SU-DHL-6 (cell line): ENCODE measurements at regions not wholly inside any gene's neighbourhood (a gene's known extent, or its start where the extent isn't known, plus 50 kb on each side); places are given as distances from the start of the nearest gene placed in this dataset.
"Not testable (repeated sequence)": the region's sequence is repeated elsewhere in the genome, so short reads cannot be mapped to it uniquely, and the experiment has no call there.

Source experiments
- H2AFZ ChIP-seq: fragments of 200-600 bp; sonication (generic); 2 replicates; pipeline ENCODE4 v1.6.1; 2014; ENCODE audit warnings: low read depth, mild to moderate bottlenecking, moderate library complexity, mixed read lengths, antibody characterized with exemption, low read length; ENCODE audit not compliant: severe bottlenecking
- H3F3A ChIP-seq: fragments of 200-600 bp; shearing (Covaris generic); 2 replicates; pipeline ENCODE4 v1.6.0; 2016; ENCODE audit warnings: antibody characterized with exemption, mild to moderate bottlenecking; ENCODE audit not compliant: insufficient read depth
- H3K27ac ChIP-seq: fragments of 200-600 bp; sonication (generic); 2 replicates; pipeline ENCODE4 v1.5.1; 2016; ENCODE audit warnings: low read depth, mild to moderate bottlenecking, low read length, moderate library complexity, mixed read lengths
- H3K27me3 ChIP-seq: fragments of 200-600 bp; sonication (generic), shearing (Covaris generic); 2 replicates; pipeline ENCODE4 v1.6.0; 2014; ENCODE audit warnings: mild to moderate bottlenecking, low read length
- H3K36me3 ChIP-seq: fragments of 200-600 bp; sonication (generic); 2 replicates; pipeline ENCODE4 v1.6.1; 2014; ENCODE audit warnings: mild to moderate bottlenecking, low read length, mixed read lengths
- H3K4me2 ChIP-seq: fragments of 300-600, 200-600 bp; shearing (Covaris generic), sonication (generic); 2 replicates; pipeline ENCODE4 v1.6.0; 2014; ENCODE audit warnings: low read length, low read depth, mild to moderate bottlenecking; ENCODE audit not compliant: poor library complexity, severe bottlenecking
- H3K4me3 ChIP-seq: fragments of 200-600 bp; sonication (generic); 2 replicates; pipeline ENCODE4 v1.5.1; 2014; ENCODE audit warnings: antibody characterized with exemption, low read length, mild to moderate bottlenecking, mixed read lengths; ENCODE audit not compliant: insufficient read depth, poor library complexity, severe bottlenecking
- H3K79me2 ChIP-seq: fragments of 200-600 bp; sonication (generic); 2 replicates; pipeline ENCODE4 v1.6.1; 2014; ENCODE audit warnings: mild to moderate bottlenecking, low read length, moderate library complexity; ENCODE audit not compliant: insufficient read depth
- H3K9ac ChIP-seq: fragments of 200-600 bp; sonication (generic); 2 replicates; pipeline ENCODE4 v1.7.0; 2014; ENCODE audit warnings: mild to moderate bottlenecking, low read length
- H3K9me2 ChIP-seq: fragments of 200-600 bp; sonication (generic); replicated peaks from 2 replicates; pipeline ENCODE4 v1.6.1; 2014; ENCODE audit warnings: low read length; ENCODE audit not compliant: insufficient read depth
- H3K9me3 ChIP-seq: fragments of 200-600 bp; sonication (generic); 2 replicates; pipeline ENCODE4 v1.6.1; 2014; ENCODE audit warnings: low read length, mixed read lengths; ENCODE audit not compliant: insufficient read depth
- H4K20me1 ChIP-seq: fragments of 200-600 bp; sonication (generic); 2 replicates; pipeline ENCODE4 v1.6.1; 2014; ENCODE audit warnings: low read depth, mild to moderate bottlenecking, antibody characterized with exemption, low read length, moderate library complexity, mixed read lengths
- EZH2phosphoT487 ChIP-seq: fragments of 200-600 bp; sonication (generic), shearing (Covaris generic); conservative IDR thresholded peaks from 2 replicates; pipeline ENCODE4 v1.6.1; 2018; ENCODE audit warnings: mild to moderate bottlenecking, antibody characterized with exemption, low read length, moderate library complexity, mixed read lengths
- TF ChIP-seq, protein P1 (sequence below): fragments of 200-600 bp; sonication (generic); IDR thresholded peaks from one replicate; pipeline ENCODE4 v1.5.1; 2017; ENCODE audit warnings: antibody characterized with exemption, mild to moderate bottlenecking, low read length, moderate library complexity; ENCODE audit not compliant: insufficient read depth, poor library complexity, severe bottlenecking

DNA sequence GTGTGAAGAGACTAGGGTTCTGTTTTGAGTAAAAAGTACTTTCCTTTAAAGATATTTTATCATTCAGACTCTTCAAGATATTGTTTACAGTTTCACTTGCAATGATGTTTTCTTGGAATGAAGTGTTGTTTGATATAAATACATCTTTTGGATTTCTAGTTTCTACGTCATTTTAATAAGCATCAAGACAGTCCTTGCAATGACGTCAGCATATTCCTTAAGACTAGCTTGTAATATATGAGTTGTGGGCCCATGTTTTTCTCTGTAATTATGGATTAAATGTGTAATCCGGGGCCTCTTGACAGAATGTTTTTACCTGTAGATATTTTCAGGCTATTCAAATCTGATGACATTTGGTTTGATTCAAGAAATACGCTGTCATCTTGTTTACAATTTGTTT lies 66.1 kb downstream of the RBMX2 start:
- H3K79me2 ChIP-seq, result no peaks in the 10 kb centered on the region
- TF ChIP-seq, protein P1, sequence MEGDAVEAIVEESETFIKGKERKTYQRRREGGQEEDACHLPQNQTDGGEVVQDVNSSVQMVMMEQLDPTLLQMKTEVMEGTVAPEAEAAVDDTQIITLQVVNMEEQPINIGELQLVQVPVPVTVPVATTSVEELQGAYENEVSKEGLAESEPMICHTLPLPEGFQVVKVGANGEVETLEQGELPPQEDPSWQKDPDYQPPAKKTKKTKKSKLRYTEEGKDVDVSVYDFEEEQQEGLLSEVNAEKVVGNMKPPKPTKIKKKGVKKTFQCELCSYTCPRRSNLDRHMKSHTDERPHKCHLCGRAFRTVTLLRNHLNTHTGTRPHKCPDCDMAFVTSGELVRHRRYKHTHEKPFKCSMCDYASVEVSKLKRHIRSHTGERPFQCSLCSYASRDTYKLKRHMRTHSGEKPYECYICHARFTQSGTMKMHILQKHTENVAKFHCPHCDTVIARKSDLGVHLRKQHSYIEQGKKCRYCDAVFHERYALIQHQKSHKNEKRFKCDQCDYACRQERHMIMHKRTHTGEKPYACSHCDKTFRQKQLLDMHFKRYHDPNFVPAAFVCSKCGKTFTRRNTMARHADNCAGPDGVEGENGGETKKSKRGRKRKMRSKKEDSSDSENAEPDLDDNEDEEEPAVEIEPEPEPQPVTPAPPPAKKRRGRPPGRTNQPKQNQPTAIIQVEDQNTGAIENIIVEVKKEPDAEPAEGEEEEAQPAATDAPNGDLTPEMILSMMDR, result no peak
- TF ChIP-seq EZH2phosphoT487, result no peak
- no peaks in the 10 kb centered on the region for H3K27me3 ChIP-seq
- H3K4me2 ChIP-seq, result no peak overlapping the region
- H3K9me2 ChIP-seq, result no peaks in the 10 kb centered on the region
- H3K27ac ChIP-seq, result no peak overlapping the region
- no peak overlapping the region for H3K4me3 ChIP-seq
- no peaks in the 10 kb centered on the region for H3F3A ChIP-seq
- H4K20me1 ChIP-seq, result no peaks in the 10 kb centered on the region
- H3K9ac ChIP-seq, result no peak overlapping the region
- no peaks in the 10 kb centered on the region for H3K36me3 ChIP-seq
- H2AFZ ChIP-seq, result no peak overlapping the region
- H3K9me3 ChIP-seq, result no peaks in the 10 kb centered on the region

DNA sequence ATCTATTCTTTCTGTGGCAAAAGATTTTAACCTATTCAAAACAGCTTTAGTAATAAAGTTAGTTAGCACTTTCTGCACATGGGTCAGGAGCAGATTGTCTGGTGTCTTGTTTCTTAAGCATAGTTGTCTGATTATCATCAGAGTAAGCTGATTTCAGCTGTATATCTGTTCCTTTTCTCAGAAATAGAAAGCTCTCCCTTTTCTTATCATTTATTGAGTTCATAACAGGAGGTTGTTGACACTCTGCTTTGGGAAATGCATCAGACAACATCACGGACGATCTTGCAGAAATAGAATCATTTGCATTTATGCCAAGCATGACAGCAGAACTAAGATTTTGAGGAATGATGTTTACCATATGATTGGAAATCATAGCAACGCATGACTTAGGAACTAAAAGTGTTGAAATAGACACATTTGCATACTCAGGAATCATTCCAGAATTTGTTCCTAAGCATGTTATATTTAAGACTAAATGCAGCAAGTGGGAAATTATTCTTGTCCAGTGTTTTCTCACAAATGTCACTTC lies 66.7 kb downstream of the RBMX2 start:
- Histone ChIP-seq H3K36me3 (no peaks in the 10 kb centered on the region), H3K9ac (no peak overlapping the region), H2AFZ (no peak overlapping the region), H3K79me2 (no peaks in the 10 kb centered on the region), H3K27me3 (no peaks in the 10 kb centered on the region), H3K27ac (no peak overlapping the region), H3F3A (no peaks in the 10 kb centered on the region), H3K4me3 (no peak overlapping the region), H3K9me2 (no peaks in the 10 kb centered on the region), H4K20me1 (no peaks in the 10 kb centered on the region), H3K9me3 (no peaks in the 10 kb centered on the region), H3K4me2 (no peak overlapping the region)
- TF ChIP-seq EZH2phosphoT487, result no peak
- TF ChIP-seq, protein P1, result no peak

DNA sequence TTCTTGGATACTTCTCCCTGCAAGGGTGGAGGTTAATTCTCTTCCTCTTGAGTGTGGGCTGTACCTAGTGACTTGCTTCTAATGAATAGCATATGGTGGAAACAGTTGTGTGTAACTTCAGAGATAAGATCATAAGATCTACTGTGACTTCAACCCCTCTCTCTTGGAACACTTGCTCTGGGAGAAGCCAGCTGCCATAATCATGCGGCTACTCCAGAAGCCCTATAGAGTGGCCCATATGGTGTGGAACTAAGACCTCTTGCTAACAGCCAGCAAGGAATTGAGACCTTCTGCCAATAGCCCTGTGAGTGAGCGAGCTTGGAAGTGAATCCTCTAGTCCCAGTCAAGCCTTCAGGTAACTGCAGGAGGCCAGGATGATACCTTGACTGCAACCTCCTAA lies 81.1 kb downstream of the RBMX2 start:
- no peak for TF ChIP-seq EZH2phosphoT487
- TF ChIP-seq, protein P1, result no peak
- Histone ChIP-seq H3K9ac (no peak overlapping the region), H3F3A (no peaks in the 10 kb centered on the region), H3K9me3 (no peaks in the 10 kb centered on the region), H4K20me1 (no peaks in the 10 kb centered on the region), H3K4me3 (no peak overlapping the region), H2AFZ (no peak overlapping the region), H3K27ac (no peak overlapping the region), H3K79me2 (no peaks in the 10 kb centered on the region), H3K27me3 (no peaks in the 10 kb centered on the region), H3K9me2 (no peaks in the 10 kb centered on the region), H3K36me3 (no peaks in the 10 kb centered on the region), H3K4me2 (no peak overlapping the region)

DNA sequence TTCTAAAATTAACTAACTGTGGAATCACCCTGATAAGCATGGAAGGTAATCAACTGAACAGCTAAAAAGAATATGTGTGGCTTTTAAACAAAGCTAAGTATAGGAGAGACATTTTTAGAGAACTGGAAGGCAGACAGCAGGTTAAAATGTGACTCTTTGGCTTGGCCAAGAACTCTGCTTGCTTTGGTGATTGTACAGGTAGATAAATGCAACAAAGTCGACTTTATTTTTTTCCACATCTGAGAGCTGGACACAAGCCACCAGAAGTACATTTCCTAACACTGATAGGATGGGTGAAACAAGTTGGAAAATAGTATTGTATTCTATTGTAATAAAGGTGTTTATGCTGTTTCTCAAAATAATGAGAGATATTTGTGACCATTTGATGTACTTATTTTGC lies 84.1 kb downstream of the RBMX2 start:
- no peak overlapping the region for H3K4me3 ChIP-seq
- no peaks in the 10 kb centered on the region for H3K79me2 ChIP-seq
- no peaks in the 10 kb centered on the region for H3K27me3 ChIP-seq
- no peak overlapping the region for H3K9ac ChIP-seq
- H3K36me3 ChIP-seq, result no peaks in the 10 kb centered on the region
- no peak overlapping the region for H2AFZ ChIP-seq
- H3F3A ChIP-seq, result no peaks in the 10 kb centered on the region
- TF ChIP-seq EZH2phosphoT487, result no peak
- TF ChIP-seq, protein P1, result no peak
- H4K20me1 ChIP-seq, result no peaks in the 10 kb centered on the region
- H3K9me3 ChIP-seq, result no peaks in the 10 kb centered on the region
- no peak overlapping the region for H3K4me2 ChIP-seq
- H3K27ac ChIP-seq, result no peak overlapping the region
- no peaks in the 10 kb centered on the region for H3K9me2 ChIP-seq

DNA sequence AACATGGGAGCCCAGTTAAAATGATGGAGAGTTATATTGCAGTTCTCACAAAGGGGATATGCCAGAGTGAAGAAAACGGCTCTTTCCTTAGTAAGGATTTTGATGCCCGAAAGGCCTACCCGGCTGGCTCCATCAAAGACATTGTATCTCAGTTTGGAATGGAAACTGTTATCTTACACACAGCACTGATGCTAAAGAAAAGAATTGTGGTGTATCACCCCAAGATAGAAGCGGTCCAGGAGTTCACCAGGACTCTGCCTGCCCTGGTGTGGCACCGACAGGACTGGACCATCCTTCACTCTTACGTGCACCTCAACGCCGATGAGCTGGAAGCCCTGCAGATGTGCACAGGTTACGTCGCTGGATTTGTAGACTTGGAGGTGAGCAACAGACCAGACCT lies 93.7 kb downstream of the RBMX2 start:
- not testable (repeated sequence) for H2AFZ ChIP-seq, H3K9me2 ChIP-seq, H3K27me3 ChIP-seq, H3K27ac ChIP-seq, H4K20me1 ChIP-seq, H3K4me3 ChIP-seq, H3K9me3 ChIP-seq, H3K79me2 ChIP-seq, H3K4me2 ChIP-seq, H3K36me3 ChIP-seq, H3F3A ChIP-seq, H3K9ac ChIP-seq
